Loucy (cell line): ENCODE measurements at regions not wholly inside any gene's neighbourhood (a gene's known extent, or its start where the extent isn't known, plus 50 kb on each side); places are given as distances from the start of the nearest gene placed in this dataset.

Source experiments
- H2AFZ ChIP-seq: fragments of 200-600 bp; sonication (generic); 2 replicates; pipeline ENCODE4 v1.6.0; 2016; ENCODE audit warnings: antibody characterized with exemption, mild to moderate bottlenecking, low read length, moderate library complexity
- H3F3A ChIP-seq: fragments of 200-600 bp; 2 replicates; pipeline ENCODE4 v1.6.0; 2016; ENCODE audit warnings: antibody characterized with exemption, low read depth, mild to moderate bottlenecking
- H3K27me3 ChIP-seq: fragments of 200-600 bp; sonication (generic); 2 replicates; pipeline ENCODE4 v1.6.1; 2014; ENCODE audit warnings: low read length, mild to moderate bottlenecking; ENCODE audit not compliant: insufficient read depth, poor library complexity, severe bottlenecking
- H3K36me3 ChIP-seq: fragments of 200-600 bp; sonication (generic); 2 replicates; pipeline ENCODE4 v1.6.1; 2016; ENCODE audit warnings: low read length; ENCODE audit not compliant: insufficient read depth
- H3K4me1 ChIP-seq: fragments of 200-600 bp; sonication (generic); 2 replicates; pipeline ENCODE4 v1.5.1; 2014; ENCODE audit warnings: low read length, mild to moderate bottlenecking; ENCODE audit not compliant: insufficient read depth, poor library complexity, severe bottlenecking
- H3K4me2 ChIP-seq: fragments of 200-600 bp; sonication (generic); 2 replicates; pipeline ENCODE4 v1.6.0; 2014; ENCODE audit warnings: antibody characterized with exemption, low read length, low read depth, mild to moderate bottlenecking; ENCODE audit not compliant: poor library complexity, severe bottlenecking
- H3K4me3 ChIP-seq: fragments of 200-600 bp; sonication (generic); 2 replicates; pipeline ENCODE4 v1.5.1; 2014; ENCODE audit warnings: low read length, mild to moderate bottlenecking, mixed read lengths; ENCODE audit not compliant: poor library complexity, severe bottlenecking
- H3K79me2 ChIP-seq: fragments of 200-600 bp; sonication (generic); 2 replicates; pipeline ENCODE4 v1.6.1; 2014; ENCODE audit warnings: low read length; ENCODE audit not compliant: insufficient read depth
- H3K9ac ChIP-seq: fragments of 200-600 bp; sonication (generic); 2 replicates; pipeline ENCODE4 v1.6.0; 2014; ENCODE audit warnings: mild to moderate bottlenecking, low read depth, low read length, moderate library complexity; ENCODE audit not compliant: poor library complexity, severe bottlenecking
- H3K9me2 ChIP-seq: fragments of 200-600 bp; sonication (generic); replicated peaks from 2 replicates; pipeline ENCODE4 v1.6.1; 2016; ENCODE audit warnings: low read depth, low read length, mixed read lengths
- H3K9me3 ChIP-seq: fragments of 200-600 bp; sonication (generic); 2 replicates; pipeline ENCODE4 v1.6.1; 2014; ENCODE audit warnings: mild to moderate bottlenecking, antibody characterized with exemption, low read length, low read depth; ENCODE audit not compliant: insufficient read depth
- H4K20me1 ChIP-seq: fragments of 200-600 bp; sonication (generic); 2 replicates; pipeline ENCODE4 v1.6.0; 2014; ENCODE audit warnings: antibody characterized with exemption, low read length, mild to moderate bottlenecking; ENCODE audit not compliant: insufficient read depth, poor library complexity, severe bottlenecking
- CTCF ChIP-seq: fragments of 200-600 bp; sonication (generic); conservative IDR thresholded peaks from 2 replicates; pipeline ENCODE4 v1.5.1; 2014; ENCODE audit warnings: mild to moderate bottlenecking, antibody characterized with exemption, low read length
- EZH2phosphoT487 ChIP-seq: fragments of 200-600 bp; IDR thresholded peaks from 2 replicates; pipeline ENCODE4 v1.6.1; 2018; ENCODE audit warnings: antibody characterized with exemption, mild to moderate bottlenecking, moderate library complexity, borderline replicate concordance

- Histone ChIP-seq H4K20me1 (no peaks in the 10 kb centered on the region), H3K4me3 (no peak overlapping the region), H3F3A (no peaks in the 10 kb centered on the region), H3K4me1 (no peaks in the 10 kb centered on the region), H2AFZ (no peak overlapping the region), H3K79me2 (no peaks in the 10 kb centered on the region), H3K9me3 (no peaks in the 10 kb centered on the region), H3K4me2 (no peak overlapping the region), H3K27me3 (no peaks in the 10 kb centered on the region), H3K36me3 (no peaks in the 10 kb centered on the region), H3K9me2 (no peaks in the 10 kb centered on the region), H3K9ac (no peak overlapping the region)
- TF ChIP-seq EZH2phosphoT487 (no peak), CTCF (peak; percentile 29)
These were observed 328.2 kb downstream of the TUSC1 start for GRCh38 chr9:25350011-25350410.

GRCh38 chr9:25322142-25322541 is 356.1 kb downstream of the TUSC1 start:
- Histone ChIP-seq H3K9me2 (no peaks in the 10 kb centered on the region), H3K4me1 (no peaks in the 10 kb centered on the region)

GRCh38 chr9:25310961-25311360 is 367.3 kb downstream of the TUSC1 start:
- Histone ChIP-seq H3K9me2 (no peaks in the 10 kb centered on the region), H3K36me3 (no peaks in the 10 kb centered on the region), H3K9ac (no peak overlapping the region), H3K4me1 (no peaks in the 10 kb centered on the region), H4K20me1 (no peaks in the 10 kb centered on the region), H3K27me3 (no peaks in the 10 kb centered on the region), H2AFZ (no peak overlapping the region), H3K4me3 (no peak overlapping the region), H3K79me2 (no peaks in the 10 kb centered on the region), H3K4me2 (no peak overlapping the region), H3K9me3 (no peaks in the 10 kb centered on the region), H3F3A (no peaks in the 10 kb centered on the region)
- no peak for TF ChIP-seq CTCF
- TF ChIP-seq EZH2phosphoT487 = no peak

More at GRCh38 chr9:25322142-25322541, 356.1 kb downstream of the TUSC1 start:
- no peak overlapping the region for H3K4me2 ChIP-seq
- no peak overlapping the region for H2AFZ ChIP-seq
- H3K79me2 ChIP-seq = no peaks in the 10 kb centered on the region
- TF ChIP-seq CTCF = no peak
- TF ChIP-seq EZH2phosphoT487 = no peak
- no peaks in the 10 kb centered on the region for H3K27me3 ChIP-seq
- no peaks in the 10 kb centered on the region for H3K36me3 ChIP-seq
- no peaks in the 10 kb centered on the region for H4K20me1 ChIP-seq
- no peaks in the 10 kb centered on the region for H3K9me3 ChIP-seq
- no peak overlapping the region for H3K9ac ChIP-seq
- H3F3A ChIP-seq = no peaks in the 10 kb centered on the region
- H3K4me3 ChIP-seq = no peak overlapping the region
